Suprapubic skin (tissue), 4 donors: ENCODE measurements at regions not wholly inside any gene's neighbourhood (a gene's known extent, or its start where the extent isn't known, plus 50 kb on each side); places are given as distances from the start of the nearest gene placed in this dataset.

ENCODE experiments used
- DNase-seq, 2 donors: peaks; one replicate each; pipeline ENCODE4 v3.0.0-alpha.2; 2019; ENCODE audit warnings: low spot score in 2 of 2
- H3K27ac ChIP-seq: fragments of 200-600 bp; sonication (generic); one replicate; pipeline ENCODE4 v1.5.1; 2019
- H3K27me3 ChIP-seq: fragments of 200-600 bp; sonication (generic); one replicate; pipeline ENCODE4 v1.5.1; 2019
- H3K36me3 ChIP-seq: fragments of 200-600 bp; sonication (generic); one replicate; pipeline ENCODE4 v1.5.1; 2019
- H3K4me1 ChIP-seq: fragments of 200-600 bp; sonication (generic); one replicate; pipeline ENCODE4 v1.5.1; 2019
- H3K4me3 ChIP-seq: fragments of 200-600 bp; sonication (generic); one replicate; pipeline ENCODE4 v1.5.1; 2019; ENCODE audit warnings: mild to moderate bottlenecking
- H3K9me3 ChIP-seq: fragments of 200-600 bp; sonication (generic); one replicate; pipeline ENCODE4 v1.5.1; 2019
- EP300 ChIP-seq: sonication (generic); formaldehyde crosslinking; IDR thresholded peaks from one replicate; pipeline ENCODE4 v1.6.1; 2017; ENCODE audit warnings: antibody characterized with exemption
- POLR2A ChIP-seq, 2 donors: fragments of 450-650 bp; IDR thresholded peaks; one replicate each; pipeline ENCODE4 v1.6.1; 2017; ENCODE audit warnings: antibody characterized with exemption in 2 of 2, mild to moderate bottlenecking in 2 of 2, moderate library complexity in 2 of 2
- POLR2AphosphoS5 ChIP-seq, 3 donors: sonication (generic); formaldehyde crosslinking; IDR thresholded peaks; one replicate each; pipeline ENCODE4 v1.6.1; 2017; ENCODE audit warnings: antibody characterized with exemption in 3 of 3
- WGBS: methylation state at CpG from one replicate; pipeline ENCODE4 v1.1.5; 2018; 5-methylcytosine and 5-hydroxymethylcytosine counted together
- TF ChIP-seq, protein P1 (sequence below), 2 donors: fragments of 200-600 bp in 1 of 2; fragments of 450-650 bp in 1 of 2; sonication (generic) in 1 of 2; IDR thresholded peaks; one replicate each; pipeline ENCODE4 v1.5.1; 2016 to 2019; ENCODE audit warnings: antibody characterized with exemption in 2 of 2, mild to moderate bottlenecking in 1 of 2, moderate library complexity in 1 of 2

- Histone ChIP-seq H3K27ac (no peak overlapping the region), H3K9me3 (no peaks in the 10 kb centered on the region), H3K4me1 (peaks cover 8% of the 10 kb centered on the region), H3K36me3 (no peaks in the 10 kb centered on the region), H3K27me3 (no peaks in the 10 kb centered on the region), H3K4me3 (no peak overlapping the region)
- WGBS = 85% methylated on average over 2 of the region's 2 CpGs
- no peak for TF ChIP-seq POLR2A (IDR thresholded peaks at IDR 0.05)
- TF ChIP-seq POLR2AphosphoS5 (IDR thresholded peaks at IDR 0.05) = no peak
- TF ChIP-seq, protein P1, sequence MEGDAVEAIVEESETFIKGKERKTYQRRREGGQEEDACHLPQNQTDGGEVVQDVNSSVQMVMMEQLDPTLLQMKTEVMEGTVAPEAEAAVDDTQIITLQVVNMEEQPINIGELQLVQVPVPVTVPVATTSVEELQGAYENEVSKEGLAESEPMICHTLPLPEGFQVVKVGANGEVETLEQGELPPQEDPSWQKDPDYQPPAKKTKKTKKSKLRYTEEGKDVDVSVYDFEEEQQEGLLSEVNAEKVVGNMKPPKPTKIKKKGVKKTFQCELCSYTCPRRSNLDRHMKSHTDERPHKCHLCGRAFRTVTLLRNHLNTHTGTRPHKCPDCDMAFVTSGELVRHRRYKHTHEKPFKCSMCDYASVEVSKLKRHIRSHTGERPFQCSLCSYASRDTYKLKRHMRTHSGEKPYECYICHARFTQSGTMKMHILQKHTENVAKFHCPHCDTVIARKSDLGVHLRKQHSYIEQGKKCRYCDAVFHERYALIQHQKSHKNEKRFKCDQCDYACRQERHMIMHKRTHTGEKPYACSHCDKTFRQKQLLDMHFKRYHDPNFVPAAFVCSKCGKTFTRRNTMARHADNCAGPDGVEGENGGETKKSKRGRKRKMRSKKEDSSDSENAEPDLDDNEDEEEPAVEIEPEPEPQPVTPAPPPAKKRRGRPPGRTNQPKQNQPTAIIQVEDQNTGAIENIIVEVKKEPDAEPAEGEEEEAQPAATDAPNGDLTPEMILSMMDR (IDR thresholded peaks at IDR 0.05) = no peak
- TF ChIP-seq EP300 = no peak
- no peak for DNase-seq
These were observed 83.4 kb upstream of the UCN3 start for GRCh38 chr10:5281356-5281755.

DNA sequence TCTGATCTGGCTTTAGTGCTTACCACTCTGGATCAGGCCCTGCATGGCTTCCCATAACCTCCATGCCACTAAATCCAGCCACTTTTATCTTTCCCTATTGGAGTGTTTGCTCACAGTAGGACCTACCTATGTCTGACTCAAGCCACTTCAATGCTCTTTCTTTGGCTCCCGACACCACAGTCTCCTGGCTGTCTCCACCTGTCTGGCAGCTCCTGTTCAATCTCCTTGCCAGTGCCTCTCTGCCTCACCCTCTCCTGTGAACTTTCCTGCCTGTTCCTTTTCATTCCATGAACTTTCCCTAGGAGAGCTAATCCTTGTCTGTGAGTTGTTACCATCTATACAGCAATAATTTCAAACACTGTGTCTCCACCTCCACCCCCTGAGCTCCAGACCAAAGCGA is 82.6 kb upstream of the UCN3 start:
- TF ChIP-seq POLR2AphosphoS5 (IDR thresholded peaks at IDR 0.05) (no peak), POLR2A (IDR thresholded peaks at IDR 0.05) (no peak), EP300 (no peak)
- TF ChIP-seq, protein P1 (IDR thresholded peaks at IDR 0.05) = no peak
- no peaks in the 10 kb centered on the region for H3K9me3 ChIP-seq
- 77% methylated on average over 2 of the region's 2 CpGs for WGBS
- no peak for DNase-seq
- H3K36me3 ChIP-seq = no peaks in the 10 kb centered on the region
- no peak overlapping the region for H3K4me3 ChIP-seq
- H3K27ac ChIP-seq = no peak overlapping the region
- H3K4me1 ChIP-seq = peaks cover 8% of the 10 kb centered on the region
- H3K27me3 ChIP-seq = no peaks in the 10 kb centered on the region

- Histone ChIP-seq H3K4me3 (no peak overlapping the region), H3K4me1 (peaks cover 8% of the 10 kb centered on the region), H3K36me3 (no peaks in the 10 kb centered on the region), H3K27ac (no peak overlapping the region), H3K27me3 (no peaks in the 10 kb centered on the region), H3K9me3 (no peaks in the 10 kb centered on the region)
- WGBS = 59% methylated on average over 14 of the region's 14 CpGs
- no peak for TF ChIP-seq EP300
- TF ChIP-seq, protein P1 (IDR thresholded peaks at IDR 0.05) = peak; percentile 38 to 61
- no peak for DNase-seq
These were observed 81.2 kb upstream of the UCN3 start for GRCh38 chr10:5283305-5284158.

DNA sequence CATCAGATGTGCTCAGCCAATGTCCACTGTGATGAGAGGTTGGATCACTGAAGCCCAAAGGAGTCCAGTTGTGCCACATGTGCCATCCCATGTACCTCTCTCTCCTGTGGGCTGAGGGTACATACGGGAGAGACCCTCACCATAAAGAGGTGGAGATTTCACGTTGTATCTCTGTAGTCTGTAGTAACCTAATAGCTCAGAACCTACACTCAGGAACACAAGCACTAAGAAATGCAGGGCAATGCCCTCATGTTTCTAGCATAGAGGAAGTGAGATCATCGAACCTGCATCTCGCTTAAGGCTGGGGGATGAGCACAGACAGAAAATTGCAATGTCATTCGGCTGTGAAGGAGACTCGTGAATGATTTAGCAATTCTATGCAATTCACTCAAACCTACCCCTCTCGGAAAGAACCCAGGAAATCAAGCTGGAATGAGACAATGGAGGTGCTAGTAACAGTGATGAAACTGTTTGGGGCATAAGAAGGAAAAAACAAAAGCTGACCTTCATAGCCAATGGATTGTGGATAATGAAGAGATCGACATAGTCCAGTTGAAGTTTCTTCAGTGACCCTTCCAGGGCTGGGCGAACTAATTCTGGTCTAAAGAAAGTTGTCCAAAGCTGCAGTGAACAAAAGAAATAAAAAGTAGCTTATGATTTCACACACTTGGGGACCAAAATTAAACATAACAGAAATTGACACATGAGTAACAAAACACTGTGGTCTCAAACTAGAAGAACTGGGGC is 80.3 kb upstream of the UCN3 start:
- Histone ChIP-seq H3K4me1 (peaks cover 8% of the 10 kb centered on the region), H3K4me3 (no peak overlapping the region), H3K36me3 (no peaks in the 10 kb centered on the region), H3K9me3 (no peaks in the 10 kb centered on the region), H3K27ac (no peak overlapping the region), H3K27me3 (no peaks in the 10 kb centered on the region)
- no peak for DNase-seq
- TF ChIP-seq, protein P1 (IDR thresholded peaks at IDR 0.05) = no peak
- TF ChIP-seq EP300 (no peak), POLR2A (IDR thresholded peaks at IDR 0.05) (no peak), POLR2AphosphoS5 (IDR thresholded peaks at IDR 0.05) (no peak)
- WGBS = 72% methylated on average over 9 of the region's 9 CpGs

- Histone ChIP-seq H3K9me3 (no peaks in the 10 kb centered on the region), H3K36me3 (no peaks in the 10 kb centered on the region), H3K4me1 (peaks cover 8% of the 10 kb centered on the region), H3K4me3 (no peak overlapping the region), H3K27me3 (no peaks in the 10 kb centered on the region), H3K27ac (no peak overlapping the region)
- 60% methylated on average over 9 of the region's 9 CpGs for WGBS
- no peak for TF ChIP-seq POLR2A (IDR thresholded peaks at IDR 0.05)
- TF ChIP-seq EP300 = no peak
- TF ChIP-seq POLR2AphosphoS5 (IDR thresholded peaks at IDR 0.05) = no peak
- TF ChIP-seq, protein P1 (IDR thresholded peaks at IDR 0.05) = no peak
- DNase-seq = no peak
These were observed 79.6 kb upstream of the UCN3 start for GRCh38 chr10:5285186-5285585.
